ENCODE measurements at regions not wholly inside any gene's neighbourhood (a gene's known extent, or its start where the extent isn't known, plus 50 kb on each side); places are given as distances from the start of the nearest gene placed in this dataset.
A peak's percentile ranks its signal among the peaks of the same experiment; 100 is the strongest.
"Not testable (repeated sequence)": the region's sequence is repeated elsewhere in the genome, so short reads cannot be mapped to it uniquely, and the experiment has no call there.

DNA sequence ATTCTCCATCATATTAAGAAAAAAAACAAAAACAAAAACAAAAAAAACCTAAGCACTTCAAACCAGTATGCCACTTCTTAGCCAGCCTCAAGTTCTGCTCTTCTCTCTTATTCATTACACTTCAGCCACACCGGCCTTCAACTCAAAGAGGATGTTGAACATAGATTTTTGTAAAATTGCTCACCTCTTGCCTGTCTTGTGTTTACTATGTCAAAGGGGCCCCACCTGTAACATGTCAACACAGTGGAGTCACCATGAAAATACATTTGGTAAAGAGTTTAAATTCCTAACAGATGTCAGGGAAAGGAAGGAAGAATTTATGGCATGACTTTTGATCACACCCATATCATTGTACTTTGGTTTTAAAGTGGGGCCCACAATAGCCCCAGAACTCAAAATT, 121.1 kb upstream of the GHR start:
- DNase-seq (ENCODE audit: low read depth, low spot score): no peak
- Histone ChIP-seq H3K9me3 (ENCODE audit: insufficient read depth, low read length) (no peaks in the 10 kb centered on the region), H3K4me3 (ENCODE audit: insufficient read length, low read depth) (no peak overlapping the region), H3K36me3 (ENCODE audit: insufficient read depth, insufficient read length, low read length) (no peaks in the 10 kb centered on the region), H3K4me1 (ENCODE audit: insufficient read depth, insufficient read length) (no peaks in the 10 kb centered on the region), H3K27me3 (ENCODE audit: insufficient read depth, insufficient read length) (no peaks in the 10 kb centered on the region), H3K9ac (ENCODE audit: insufficient read length, low read depth) (no peak overlapping the region)
- TF ChIP-seq ZNF274 (IDR thresholded peaks at IDR 0.05; ENCODE audit: low read depth, low read length): no peak
- TF ChIP-seq YY1 (IDR thresholded peaks at IDR 0.05; ENCODE audit: insufficient read depth, insufficient read length): no peak
- no peak for TF ChIP-seq SUZ12 (IDR thresholded peaks at IDR 0.05; ENCODE audit: extremely low read depth, insufficient read depth, insufficient read length)

- H3K9ac ChIP-seq (ENCODE audit: insufficient read length, low read depth): no peak overlapping the region
- no peaks in the 10 kb centered on the region for H3K27me3 ChIP-seq (ENCODE audit: insufficient read depth, insufficient read length)
- H3K9me3 ChIP-seq (ENCODE audit: insufficient read depth, low read length): no peaks in the 10 kb centered on the region
- no peak overlapping the region for H3K4me3 ChIP-seq (ENCODE audit: insufficient read length, low read depth)
- DNase-seq (ENCODE audit: low read depth, low spot score): no peak
- H3K4me1 ChIP-seq (ENCODE audit: insufficient read depth, insufficient read length): no peaks in the 10 kb centered on the region
- H3K36me3 ChIP-seq (ENCODE audit: insufficient read depth, insufficient read length, low read length): no peaks in the 10 kb centered on the region
- TF ChIP-seq YY1 (IDR thresholded peaks at IDR 0.05; ENCODE audit: insufficient read depth, insufficient read length) (no peak), ZNF274 (IDR thresholded peaks at IDR 0.05; ENCODE audit: low read depth, low read length) (no peak), SUZ12 (IDR thresholded peaks at IDR 0.05; ENCODE audit: extremely low read depth, insufficient read depth, insufficient read length) (no peak)
These were observed 117.0 kb upstream of the GHR start for GRCh38 chr5:42306287-42306686.

DNA sequence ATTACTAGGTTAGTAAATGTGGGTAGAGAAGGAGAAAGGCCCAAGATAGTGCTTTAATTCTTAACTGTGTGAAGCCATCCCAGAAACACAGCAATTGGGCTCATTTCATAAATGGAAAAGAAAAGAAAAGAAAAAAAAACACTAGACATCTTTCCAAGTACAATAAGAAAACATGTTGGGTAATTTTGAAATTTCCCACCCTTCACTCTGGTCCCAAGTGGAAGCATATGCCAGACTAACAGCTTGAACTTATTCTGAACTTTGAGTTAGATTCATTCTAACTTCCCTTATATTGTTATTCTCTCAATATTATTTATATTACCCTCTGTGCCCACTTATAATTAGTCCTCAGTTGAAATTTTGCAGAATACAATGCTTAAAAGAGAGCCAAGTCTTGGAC, 113.4 kb upstream of the GHR start:
- no peaks in the 10 kb centered on the region for H3K4me1 ChIP-seq (ENCODE audit: insufficient read depth, insufficient read length)
- no peaks in the 10 kb centered on the region for H3K27me3 ChIP-seq (ENCODE audit: insufficient read depth, insufficient read length)
- DNase-seq (ENCODE audit: low read depth, low spot score): no peak
- no peak overlapping the region for H3K4me3 ChIP-seq (ENCODE audit: insufficient read length, low read depth)
- no peaks in the 10 kb centered on the region for H3K9me3 ChIP-seq (ENCODE audit: insufficient read depth, low read length)
- H3K9ac ChIP-seq (ENCODE audit: insufficient read length, low read depth): no peak overlapping the region
- no peaks in the 10 kb centered on the region for H3K36me3 ChIP-seq (ENCODE audit: insufficient read depth, insufficient read length, low read length)
- TF ChIP-seq YY1 (IDR thresholded peaks at IDR 0.05; ENCODE audit: insufficient read depth, insufficient read length) (no peak), SUZ12 (IDR thresholded peaks at IDR 0.05; ENCODE audit: extremely low read depth, insufficient read depth, insufficient read length) (no peak), ZNF274 (IDR thresholded peaks at IDR 0.05; ENCODE audit: low read depth, low read length) (no peak)

DNA sequence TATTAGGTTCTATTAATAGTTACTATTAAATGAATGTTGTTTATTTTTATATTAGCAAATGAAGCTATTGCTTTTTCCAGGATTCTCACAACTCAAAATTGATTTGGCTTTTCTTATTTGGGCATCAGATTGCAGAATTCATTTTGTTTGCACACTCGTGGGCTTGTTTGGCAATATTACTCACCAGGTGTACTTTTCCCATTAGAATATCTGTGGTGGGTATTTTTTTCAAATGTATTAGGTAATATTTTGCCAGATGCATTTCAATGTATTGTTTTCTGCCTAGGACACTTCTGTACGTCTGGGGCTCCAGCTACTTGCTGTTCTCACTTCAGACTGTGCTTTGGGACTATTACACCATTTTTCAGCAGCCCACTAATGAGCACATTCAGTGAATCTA, 108.0 kb upstream of the GHR start:
- Histone ChIP-seq H3K4me3 (ENCODE audit: insufficient read length, low read depth) (no peak overlapping the region), H3K4me1 (ENCODE audit: insufficient read depth, insufficient read length) (no peaks in the 10 kb centered on the region), H3K9ac (ENCODE audit: insufficient read length, low read depth) (no peak overlapping the region), H3K36me3 (ENCODE audit: insufficient read depth, insufficient read length, low read length) (no peaks in the 10 kb centered on the region), H3K27me3 (ENCODE audit: insufficient read depth, insufficient read length) (no peaks in the 10 kb centered on the region), H3K9me3 (ENCODE audit: insufficient read depth, low read length) (peaks cover 10% of the 10 kb centered on the region; the same call in 1 of the 2 replicates)
- no peak for DNase-seq (ENCODE audit: low read depth, low spot score)
- TF ChIP-seq ZNF274 (IDR thresholded peaks at IDR 0.05; ENCODE audit: low read depth, low read length) (no peak), SUZ12 (IDR thresholded peaks at IDR 0.05; ENCODE audit: extremely low read depth, insufficient read depth, insufficient read length) (no peak), YY1 (IDR thresholded peaks at IDR 0.05; ENCODE audit: insufficient read depth, insufficient read length) (no peak)

GRCh38 chr5:42317575-42317974, 105.7 kb upstream of the GHR start:
- no peak for TF ChIP-seq SUZ12 (IDR thresholded peaks at IDR 0.05; ENCODE audit: extremely low read depth, insufficient read depth, insufficient read length)
- TF ChIP-seq YY1 (IDR thresholded peaks at IDR 0.05; ENCODE audit: insufficient read depth, insufficient read length): no peak
- TF ChIP-seq ZNF274 (IDR thresholded peaks at IDR 0.05; ENCODE audit: low read depth, low read length): no peak
- H3K4me1 ChIP-seq (ENCODE audit: insufficient read depth, insufficient read length): no peaks in the 10 kb centered on the region
- no peaks in the 10 kb centered on the region for H3K36me3 ChIP-seq (ENCODE audit: insufficient read depth, insufficient read length, low read length)
- no peaks in the 10 kb centered on the region for H3K27me3 ChIP-seq (ENCODE audit: insufficient read depth, insufficient read length)
- no peak overlapping the region for H3K9ac ChIP-seq (ENCODE audit: insufficient read length, low read depth)
- no peak overlapping the region for H3K4me3 ChIP-seq (ENCODE audit: insufficient read length, low read depth)
- DNase-seq (ENCODE audit: low read depth, low spot score): no peak
- H3K9me3 ChIP-seq (ENCODE audit: insufficient read depth, low read length): peaks cover 19% of the 10 kb centered on the region; the same call in 1 of the 2 replicates

- H3K4me1 ChIP-seq (ENCODE audit: insufficient read depth, insufficient read length); H3K4me3 ChIP-seq (ENCODE audit: insufficient read length, low read depth); H3K9ac ChIP-seq (ENCODE audit: insufficient read length, low read depth); H3K36me3 ChIP-seq (ENCODE audit: insufficient read depth, insufficient read length, low read length); DNase-seq (ENCODE audit: low read depth, low spot score); H3K27me3 ChIP-seq (ENCODE audit: insufficient read depth, insufficient read length): not testable (repeated sequence)
- peaks cover 19% of the 10 kb centered on the region; the same call in 1 of the 2 replicates for H3K9me3 ChIP-seq (ENCODE audit: insufficient read depth, low read length)
These were observed 103.7 kb upstream of the GHR start for GRCh38 chr5:42319546-42319945.

DNA sequence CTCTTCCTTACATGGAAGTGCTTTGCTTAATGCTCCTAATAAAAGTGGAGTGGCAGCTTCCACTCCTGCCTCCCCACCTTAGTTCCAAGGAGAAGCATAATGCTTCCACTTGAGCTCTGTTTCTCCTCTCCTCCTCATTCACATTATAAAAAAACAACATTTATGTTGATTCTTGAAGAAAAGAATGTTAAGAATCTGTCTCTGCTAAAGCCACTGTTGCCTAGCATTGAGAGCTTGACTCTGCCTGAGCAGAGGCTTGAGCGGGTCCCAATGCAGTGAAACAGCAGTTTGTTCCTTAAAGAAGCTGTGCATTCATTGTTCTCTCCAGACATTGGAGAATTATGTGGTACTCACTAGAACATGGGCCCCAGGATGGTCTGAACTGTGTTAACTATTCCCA, 101.5 kb upstream of the GHR start:
- Histone ChIP-seq H3K27me3 (ENCODE audit: insufficient read depth, insufficient read length) (no peaks in the 10 kb centered on the region), H3K4me1 (ENCODE audit: insufficient read depth, insufficient read length) (no peaks in the 10 kb centered on the region), H3K36me3 (ENCODE audit: insufficient read depth, insufficient read length, low read length) (no peaks in the 10 kb centered on the region), H3K9me3 (ENCODE audit: insufficient read depth, low read length) (peaks cover 19% of the 10 kb centered on the region; the same call in 1 of the 2 replicates), H3K9ac (ENCODE audit: insufficient read length, low read depth) (no peak overlapping the region), H3K4me3 (ENCODE audit: insufficient read length, low read depth) (no peak overlapping the region)
- TF ChIP-seq YY1 (IDR thresholded peaks at IDR 0.05; ENCODE audit: insufficient read depth, insufficient read length) (no peak), SUZ12 (IDR thresholded peaks at IDR 0.05; ENCODE audit: extremely low read depth, insufficient read depth, insufficient read length) (no peak), ZNF274 (IDR thresholded peaks at IDR 0.05; ENCODE audit: low read depth, low read length) (no peak)
- peak; percentile 16 for DNase-seq (ENCODE audit: low read depth, low spot score)

- Histone ChIP-seq H3K36me3 (ENCODE audit: insufficient read depth, insufficient read length, low read length) (no peaks in the 10 kb centered on the region), H3K27me3 (ENCODE audit: insufficient read depth, insufficient read length) (no peaks in the 10 kb centered on the region), H3K4me3 (ENCODE audit: insufficient read length, low read depth) (no peak overlapping the region), H3K9ac (ENCODE audit: insufficient read length, low read depth) (no peak overlapping the region), H3K4me1 (ENCODE audit: insufficient read depth, insufficient read length) (no peaks in the 10 kb centered on the region), H3K9me3 (ENCODE audit: insufficient read depth, low read length) (peaks cover 3% of the 10 kb centered on the region)
- TF ChIP-seq ZNF274 (IDR thresholded peaks at IDR 0.05; ENCODE audit: low read depth, low read length) (no peak), SUZ12 (IDR thresholded peaks at IDR 0.05; ENCODE audit: extremely low read depth, insufficient read depth, insufficient read length) (no peak), YY1 (IDR thresholded peaks at IDR 0.05; ENCODE audit: insufficient read depth, insufficient read length) (no peak)
- DNase-seq (ENCODE audit: low read depth, low spot score): no peak
These were observed 86.1 kb upstream of the GHR start for GRCh38 chr5:42337143-42337542.
